Adrenal gland (tissue), 9 donors: ENCODE measurements at regions not wholly inside any gene's neighbourhood (a gene's known extent, or its start where the extent isn't known, plus 50 kb on each side); places are given as distances from the start of the nearest gene placed in this dataset.

Experiments used
- DNase-seq, 7 donors: peaks; one replicate each; pipeline ENCODE4 v3.0.0-alpha.2; 2019 to 2020
- H3K27ac ChIP-seq, 5 donors: fragments of 200-600 bp; sonication (generic) in 4 of 5; 1 replicate in 3 of 5; 2 replicates in 2 of 5; pipeline versions ENCODE4 v1.5.1 to v1.8.0; 2016 to 2020; ENCODE audit warnings: mild to moderate bottlenecking in 1 of 5
- H3K27me3 ChIP-seq: fragments of 200-600 bp; 2 replicates; pipeline ENCODE4 v1.8.0; 2021
- H3K36me3 ChIP-seq, 2 donors: fragments of 200-600 bp; replicated peaks in 1 of 2; 1 replicate in 1 of 2; 2 replicates in 1 of 2; pipeline versions ENCODE4 v1.5.1 to v1.8.0; 2018 to 2022
- H3K4me1 ChIP-seq, 2 donors: fragments of 200-600 bp; replicated peaks in 1 of 2; 1 replicate in 1 of 2; 2 replicates in 1 of 2; pipeline versions ENCODE4 v1.5.1 to v1.8.0; 2018 to 2021
- H3K4me3 ChIP-seq, 4 donors: fragments of 200-600 bp; sonication (generic) in 3 of 4; one replicate each; pipeline ENCODE4 v1.5.1; 2016 to 2018
- H3K9me3 ChIP-seq, 3 donors: fragments of 200-600 bp; sonication (generic) in 1 of 3; replicated peaks in 1 of 3; 1 replicate in 2 of 3; 2 replicates in 1 of 3; pipeline versions ENCODE4 v1.5.1 to v1.8.0; 2016 to 2021
- CTCF ChIP-seq, 6 experiments: fragments of 450-650 bp in 4 of 6; fragments of 200-600 bp in 2 of 6; sonication (generic) in 1 of 6; IDR thresholded peaks; 1 replicate in 5 of 6; 2 replicates in 1 of 6; pipeline versions ENCODE4 v1.5.1 to v1.8.0; 2016 to 2021; ENCODE audit warnings: antibody characterized with exemption in 6 of 6, mild to moderate bottlenecking in 2 of 6, moderate library complexity in 1 of 6
- POLR2A ChIP-seq, 2 donors: fragments of 450-650 bp; IDR thresholded peaks; one replicate each; pipeline ENCODE4 v1.6.1; 2017; ENCODE audit warnings: antibody characterized with exemption in 2 of 2, mild to moderate bottlenecking in 2 of 2, moderate library complexity in 1 of 2
- WGBS, 4 donors: extraction: QIAGEN DNeasy Blood & Tissue Kit in 2 of 4; methylation state at CpG; one replicate each; pipeline versions ENCODE4 v1.1.5 to v1.1.7; 2013 to 2017; 5-methylcytosine and 5-hydroxymethylcytosine counted together
- intact Hi-C, 2 donors: fragments of 100-400 bp; cut with DNase I; formaldehyde crosslinking; loops; one replicate each; pipeline versions ENCODE4 v1.14.1 to v1.15.0; 2022 to 2023
- donor health status: healthy with polysubstance abuse.
- donor health status: Bipolar disorder and iron deficiency.
- donor health status: DM: yes; HTN: yes; CAD: no.
- donor health status: DM: no; HTN: no; CAD: no.
- donor health status: DM: no; HTN: no; CAD: no.

GRCh38 chr1:36735436-36735835 is 252.7 kb upstream of the CSF3R start:
- 68 to 83% (median 73%) methylated on average over 4 of the region's 4 CpGs for WGBS, 4 donors

GRCh38 chr1:36734356-36734755 is 251.6 kb upstream of the CSF3R start:
- Histone ChIP-seq H3K27me3 (peaks cover 4% of the 10 kb centered on the region), H3K36me3 (no peaks in the 10 kb centered on the region), H3K4me3 (no peak overlapping the region), H3K27ac (no peak overlapping the region), H3K9me3 (no peaks in the 10 kb centered on the region), H3K4me1 (no peaks in the 10 kb centered on the region)
- 49 to 77% (median 56%) methylated on average over 2 of the region's 2 CpGs for WGBS, 4 donors
- intact Hi-C loops: no loop called here
- no peak for TF ChIP-seq POLR2A (IDR thresholded peaks at IDR 0.05)
- TF ChIP-seq CTCF (IDR thresholded peaks at IDR 0.05): no peak
- no peak for DNase-seq

More at GRCh38 chr1:36735436-36735835, 252.7 kb upstream of the CSF3R start:
- DNase-seq: no peak
- Histone ChIP-seq H3K4me3 (no peak overlapping the region), H3K27ac (no peak overlapping the region), H3K27me3 (peaks cover 4% of the 10 kb centered on the region), H3K36me3 (no peaks in the 10 kb centered on the region), H3K9me3 (no peaks in the 10 kb centered on the region), H3K4me1 (no peaks in the 10 kb centered on the region)
- TF ChIP-seq CTCF (IDR thresholded peaks at IDR 0.05): no peak
- no peak for TF ChIP-seq POLR2A (IDR thresholded peaks at IDR 0.05)
- intact Hi-C loops: no loop called here

DNA sequence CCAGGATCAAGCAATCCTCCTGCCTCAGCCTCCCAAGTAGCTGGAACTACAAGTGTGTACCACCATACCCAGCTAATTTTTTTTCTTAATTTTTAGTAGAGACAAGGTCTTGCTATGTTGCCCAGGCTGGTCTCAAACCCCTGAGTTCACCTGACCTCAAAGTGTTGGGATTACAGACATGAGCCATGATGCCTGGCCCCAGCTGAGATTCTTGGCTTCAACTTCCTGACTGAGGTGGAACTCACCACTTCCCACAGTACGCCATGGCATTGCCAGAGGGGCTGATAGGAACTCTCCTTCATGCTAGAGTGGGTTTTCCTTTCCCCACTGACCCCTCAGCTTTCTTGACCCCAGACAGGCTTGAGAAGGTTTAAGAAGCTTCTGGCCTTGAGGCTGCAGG is 251.0 kb upstream of the CSF3R start:
- H3K9me3 ChIP-seq: no peaks in the 10 kb centered on the region
- no peaks in the 10 kb centered on the region for H3K4me1 ChIP-seq
- TF ChIP-seq POLR2A (IDR thresholded peaks at IDR 0.05): no peak
- TF ChIP-seq CTCF (IDR thresholded peaks at IDR 0.05): no peak
- intact Hi-C loops: no loop called here
- 0% methylated on average over 1 of the region's 1 CpG; no CpG with 5 or more reads in 1 of the 4 donors for WGBS, 4 donors
- peaks cover under 1% of the 10 kb centered on the region for H3K27me3 ChIP-seq
- H3K36me3 ChIP-seq: no peaks in the 10 kb centered on the region
- no peak overlapping the region for H3K4me3 ChIP-seq
- H3K27ac ChIP-seq: no peak overlapping the region
- DNase-seq: no peak

- no peaks in the 10 kb centered on the region for H3K36me3 ChIP-seq
- no peak for DNase-seq
- WGBS, 4 donors: 66 to 82% (median 77%) methylated on average over 5 of the region's 5 CpGs
- H3K9me3 ChIP-seq: no peaks in the 10 kb centered on the region
- no peaks in the 10 kb centered on the region for H3K27me3 ChIP-seq
- TF ChIP-seq POLR2A (IDR thresholded peaks at IDR 0.05): no peak
- TF ChIP-seq CTCF (IDR thresholded peaks at IDR 0.05): no peak
- no peak overlapping the region for H3K27ac ChIP-seq
- H3K4me3 ChIP-seq: no peak overlapping the region
- no peaks in the 10 kb centered on the region for H3K4me1 ChIP-seq
- intact Hi-C loops: no loop called here
These were observed 249.3 kb upstream of the CSF3R start for GRCh38 chr1:36732015-36732356.
